ENCODE measurements at regions not wholly inside any gene's neighbourhood (a gene's known extent, or its start where the extent isn't known, plus 50 kb on each side); places are given as distances from the start of the nearest gene placed in this dataset.
A peak's percentile ranks its signal among the peaks of the same experiment; 100 is the strongest.

- no peaks in the 10 kb centered on the region for H3K9me3 ChIP-seq (ENCODE audit: low read length)
- FAIRE-seq (peak; percentile 21), ATAC-seq (no peak; the same call in 2 of the 3 replicates), DNase-seq (ENCODE audit: low spot score) (no peak)
- intact Hi-C loops (cut with micrococcal nuclease; ENCODE audit: unreplicated experiment), result no loop called here
- no peak overlapping the region for H3K4me2 ChIP-seq (ENCODE audit: low read depth, low read length)
- no peaks in the 10 kb centered on the region for H3K36me3 ChIP-seq (replicated peaks in 1 of 2; ENCODE audit: control insufficient read depth in 1 of 2, insufficient read depth in 2 of 2, low read length in 2 of 2)
- no peaks in the 10 kb centered on the region for H4K20me1 ChIP-seq (ENCODE audit: insufficient read depth, low read length)
- H3K27me3 ChIP-seq (ENCODE audit: control insufficient read depth in 1 of 2, insufficient read depth in 2 of 2, low read length in 2 of 2), result peaks cover 4 to 11% of the 10 kb centered on the region in 2 experiments; a peak in 2 of 5 replicates
- 16% methylated on average over 10 of the region's 12 CpGs for WGBS (ENCODE audit: low lambda C conversion rate)
- POLR2A ChIA-PET, result no interaction called here
- H3K27ac ChIP-seq (ENCODE audit: extremely low read length, insufficient read depth, low read length), result no peak overlapping the region
- no peaks in the 10 kb centered on the region for H3K79me2 ChIP-seq (ENCODE audit: insufficient read depth, low read length)
- in situ Hi-C loops (cut with HindIII; ENCODE audit: extremely low pct_ligation_motif_present, low pct_unique_long_range_greater_than_20kb), result no loop called here
- no peak overlapping the region for H3K9ac ChIP-seq (ENCODE audit: insufficient read depth, low read depth, low read length)
- H3K4me1 ChIP-seq (ENCODE audit: insufficient read depth, low read length), result no peaks in the 10 kb centered on the region
- no TSS peak for BruUV-seq (replicated peaks)
- H2AFZ ChIP-seq (ENCODE audit: low read length), result no peak overlapping the region
- H3K4me3 ChIP-seq (replicated peaks in 1 of 3; ENCODE audit: insufficient read depth in 1 of 3, low read depth in 2 of 3, low read length in 3 of 3), result no peak overlapping the region
- CTCF ChIA-PET (ENCODE audit: low intra/inter-chr PET ratio, low total read pairs), result no interaction called here
- no peak for TF ChIP-seq KMT2A (CRISPR knock-in tag; IDR thresholded peaks at IDR 0.05)
- TF ChIP-seq ZNF124 (CRISPR knock-in tag; IDR thresholded peaks at IDR 0.05), result no peak
- no peak for TF ChIP-seq ZNF7 (CRISPR knock-in tag; IDR thresholded peaks at IDR 0.05)
- TF ChIP-seq ZNF292 (CRISPR knock-in tag; IDR thresholded peaks at IDR 0.05; ENCODE audit: borderline replicate concordance, low read depth), result no peak
- TF ChIP-seq EP300 (IDR thresholded peaks at IDR 0.05; ENCODE audit: low read depth in 2 of 2, low read length in 2 of 2), result no peak
- no peak for TF ChIP-seq EP300 (CRISPR knock-in tag; IDR thresholded peaks at IDR 0.05; ENCODE audit: borderline replicate concordance)
- no peak for TF ChIP-seq PBX3 (CRISPR knock-in tag; IDR thresholded peaks at IDR 0.05; ENCODE audit: borderline replicate concordance)
- TF ChIP-seq NFAT5 (CRISPR knock-in tag; IDR thresholded peaks at IDR 0.05), result no peak
- TF ChIP-seq KMT2B (CRISPR knock-in tag; IDR thresholded peaks at IDR 0.05), result no peak
- no peak for TF ChIP-seq ATF6 (CRISPR knock-in tag; conservative IDR thresholded peaks at IDR 0.05)
- no peak for TF ChIP-seq LBX2 (CRISPR knock-in tag; IDR thresholded peaks at IDR 0.05; ENCODE audit: borderline replicate concordance)
- TF ChIP-seq TFDP1 (CRISPR knock-in tag; IDR thresholded peaks at IDR 0.05; ENCODE audit: borderline replicate concordance), result no peak
- TF ChIP-seq RFX5 (IDR thresholded peaks at IDR 0.05; ENCODE audit: low read depth, low read length), result no peak
- TF ChIP-seq CCDC6 (CRISPR knock-in tag; IDR thresholded peaks at IDR 0.05), result no peak
- TF ChIP-seq NCOA5 (CRISPR knock-in tag; IDR thresholded peaks at IDR 0.05), result no peak
Observed at GRCh38 chr20:48092596-48093280, 307.5 kb upstream of the SULF2 start.
